ENCODE measurements at regions not wholly inside any gene's neighbourhood (a gene's known extent, or its start where the extent isn't known, plus 50 kb on each side); places are given as distances from the start of the nearest gene placed in this dataset.
"Not testable (repeated sequence)": the region's sequence is repeated elsewhere in the genome, so short reads cannot be mapped to it uniquely, and the experiment has no call there.

DNA sequence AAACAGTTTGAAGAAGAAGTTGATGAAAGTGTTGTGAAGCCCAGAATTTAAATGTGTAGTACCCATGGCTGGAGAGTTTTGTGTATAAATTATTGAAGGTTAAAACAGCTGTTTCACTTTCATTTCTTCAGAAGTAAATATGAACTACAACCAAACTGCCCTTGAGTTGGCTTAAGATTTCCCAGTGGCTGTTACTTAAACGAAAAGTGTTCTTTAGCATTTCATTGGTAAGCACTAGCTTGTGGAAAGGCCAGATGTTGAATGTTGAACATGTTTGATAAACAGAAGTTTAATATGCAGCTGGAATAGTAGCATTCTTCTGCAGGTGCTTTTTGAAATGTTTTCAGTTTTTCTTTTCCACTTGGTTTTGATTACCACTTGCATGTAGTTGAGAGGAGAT is 83.2 kb upstream of the TNRC6B start:
- no peak for DNase-seq (ENCODE audit: low spot score)

DNA sequence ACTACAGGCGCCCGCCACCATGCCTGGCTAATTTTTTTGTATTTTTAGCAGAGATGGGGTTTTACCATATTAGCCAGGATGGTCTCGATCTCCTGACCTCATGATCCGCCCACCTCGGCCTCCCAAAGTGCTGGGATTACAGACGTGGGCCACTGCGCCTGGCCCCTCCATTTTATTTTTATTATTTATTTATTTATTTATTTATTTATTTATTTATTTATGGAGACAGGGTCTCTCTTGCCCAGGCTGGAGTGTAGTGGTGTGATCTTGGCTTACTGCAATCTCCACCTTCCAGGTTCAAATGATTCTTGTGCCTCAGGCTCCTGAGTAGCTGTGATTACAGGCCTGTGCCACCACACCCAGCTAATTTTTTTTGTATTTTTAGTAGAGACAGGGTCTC is 77.8 kb upstream of the TNRC6B start:
- DNase-seq (ENCODE audit: low spot score): not testable (repeated sequence)

DNA sequence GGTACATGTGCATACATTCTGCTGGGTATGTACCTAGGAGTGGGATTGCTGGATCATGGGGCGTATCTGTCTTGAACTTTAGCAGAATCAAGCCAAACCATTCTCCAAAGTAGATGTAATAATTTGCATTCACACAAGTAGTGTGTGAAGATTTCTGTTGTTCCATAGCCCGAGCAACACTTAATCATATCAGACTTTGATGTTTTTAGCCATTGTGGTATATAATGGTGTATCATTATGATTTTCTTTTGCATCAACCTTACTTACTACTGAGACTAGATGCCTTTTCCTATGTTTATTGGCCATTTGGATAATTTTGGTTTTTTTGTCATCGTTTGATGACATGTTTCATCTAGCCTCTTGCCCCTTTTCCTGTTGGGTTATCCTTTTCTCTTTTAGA is 72.0 kb upstream of the TNRC6B start:
- no peak for DNase-seq (ENCODE audit: low spot score)

DNA sequence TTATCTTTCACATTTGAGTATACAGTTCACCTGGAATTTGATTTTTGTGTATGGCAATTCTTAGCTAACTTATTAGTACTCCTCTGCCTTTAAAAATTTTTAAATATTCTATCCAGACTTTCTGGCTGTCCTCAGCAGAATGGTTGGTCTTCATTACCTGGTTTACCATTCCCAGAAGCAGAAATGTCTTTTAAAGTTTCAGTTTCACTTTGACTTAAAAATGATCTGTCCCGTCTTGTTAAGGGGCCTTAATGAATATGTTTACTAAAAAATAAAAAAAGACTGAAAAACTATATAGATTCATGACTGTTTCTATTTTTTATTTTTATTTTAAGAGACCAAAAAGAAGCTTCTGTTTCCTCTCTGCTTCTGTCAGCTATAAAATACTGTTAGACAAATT is 70.5 kb upstream of the TNRC6B start:
- DNase-seq (ENCODE audit: low spot score): no peak

DNA sequence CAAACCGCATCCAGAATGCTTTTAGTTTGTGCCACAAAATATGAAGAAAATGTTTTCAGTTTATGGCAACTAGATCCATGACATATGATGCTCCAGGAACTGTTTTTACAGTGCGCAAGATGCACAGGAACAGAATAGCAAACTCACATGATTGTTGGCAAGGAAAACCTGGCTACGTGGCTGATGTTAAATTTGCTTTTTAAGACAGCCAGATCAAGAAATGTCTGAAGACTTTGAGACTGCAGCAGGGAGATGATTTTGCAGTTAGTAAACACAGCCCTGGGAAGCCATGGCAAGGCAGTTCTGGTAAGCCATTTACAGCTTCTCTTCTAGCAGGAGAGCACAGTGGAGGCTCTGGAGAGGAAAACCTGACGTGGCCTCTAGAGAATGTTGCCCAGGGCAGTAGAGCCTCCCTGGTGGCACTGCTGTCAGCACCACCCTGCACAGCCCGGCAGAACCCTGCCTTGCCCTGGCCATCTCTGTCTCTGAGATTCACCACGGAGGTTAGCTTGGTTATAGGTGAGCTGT is 69.8 kb upstream of the TNRC6B start:
- no peak for DNase-seq (ENCODE audit: low spot score)

DNA sequence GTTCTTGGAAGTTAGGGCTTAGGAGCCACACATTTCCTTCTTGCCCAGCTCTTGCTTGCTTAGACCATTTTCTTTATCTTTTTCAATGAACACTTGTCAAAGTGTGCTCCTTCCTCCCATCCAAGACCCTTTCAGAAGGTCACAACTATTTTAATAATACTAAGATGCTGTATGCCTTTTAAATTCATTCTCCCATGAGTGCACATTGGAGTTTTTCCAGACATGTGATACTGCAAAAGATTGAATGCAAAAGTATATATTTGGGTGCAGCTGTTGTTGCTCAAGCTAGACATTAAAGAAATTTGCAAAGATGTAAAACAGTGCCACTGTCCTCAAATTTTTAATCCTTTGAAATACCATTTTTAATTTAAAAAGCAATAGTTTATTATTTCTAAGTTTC is 69.3 kb upstream of the TNRC6B start:
- DNase-seq (ENCODE audit: low spot score): no peak

DNA sequence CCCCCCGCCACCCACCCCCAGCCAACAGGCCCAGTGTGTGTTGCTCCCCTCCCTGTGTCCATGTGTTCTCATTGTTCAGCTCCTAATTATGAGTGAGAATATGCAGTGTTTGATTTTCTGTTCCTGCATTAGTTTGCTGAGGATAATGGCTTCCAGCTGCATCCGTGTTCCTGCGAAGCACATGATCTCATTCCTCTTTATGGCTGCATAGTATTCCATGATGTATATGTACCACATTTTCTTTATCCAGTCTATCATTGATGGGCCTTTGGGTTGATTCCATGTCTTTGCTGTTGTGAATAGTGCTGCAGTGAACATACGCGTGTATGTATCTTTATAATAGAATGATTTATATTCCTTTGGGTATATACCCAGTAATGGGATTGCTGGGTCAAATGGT is 68.8 kb upstream of the TNRC6B start:
- DNase-seq (ENCODE audit: low spot score): not testable (repeated sequence)

DNA sequence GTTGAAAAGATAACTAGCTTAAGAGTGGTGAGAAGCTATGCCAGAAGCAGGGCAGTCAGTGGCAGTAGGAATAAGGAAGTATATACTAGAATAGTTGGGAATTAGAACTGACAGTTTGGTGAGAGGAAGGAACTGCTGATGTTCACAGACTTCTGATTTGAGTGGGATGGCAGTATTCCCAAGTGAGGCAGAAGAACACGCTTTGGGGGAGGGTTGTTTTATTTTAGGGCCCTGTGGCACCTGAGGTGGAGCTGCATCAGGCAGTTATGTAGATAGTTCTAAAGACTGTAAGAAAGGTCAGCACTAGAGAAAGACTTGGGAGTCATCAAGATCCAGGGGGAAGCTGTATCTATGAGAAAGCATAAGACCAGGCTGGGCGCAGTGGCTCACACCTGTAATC is 66.3 kb upstream of the TNRC6B start:
- no peak for DNase-seq (ENCODE audit: low spot score)

DNA sequence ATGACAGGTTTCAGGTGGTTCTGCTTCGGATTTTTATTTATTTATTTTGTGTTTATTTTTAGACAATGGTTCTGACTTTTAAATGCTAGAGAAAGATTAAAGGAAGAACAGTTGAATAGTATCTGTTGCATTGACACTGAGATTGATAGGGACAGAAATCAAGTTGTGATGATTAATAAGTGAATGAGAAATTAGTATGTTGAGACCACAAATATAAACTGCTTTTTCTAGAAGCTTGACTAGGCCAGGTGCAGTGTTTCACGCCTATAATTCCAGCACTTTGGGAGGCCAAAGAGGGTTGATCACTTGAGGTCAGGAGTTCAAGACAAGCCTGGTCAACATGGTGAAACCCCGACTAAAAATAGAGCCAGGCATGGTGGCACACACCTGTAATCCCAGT is 65.1 kb upstream of the TNRC6B start:
- DNase-seq (ENCODE audit: low spot score): no peak

DNA sequence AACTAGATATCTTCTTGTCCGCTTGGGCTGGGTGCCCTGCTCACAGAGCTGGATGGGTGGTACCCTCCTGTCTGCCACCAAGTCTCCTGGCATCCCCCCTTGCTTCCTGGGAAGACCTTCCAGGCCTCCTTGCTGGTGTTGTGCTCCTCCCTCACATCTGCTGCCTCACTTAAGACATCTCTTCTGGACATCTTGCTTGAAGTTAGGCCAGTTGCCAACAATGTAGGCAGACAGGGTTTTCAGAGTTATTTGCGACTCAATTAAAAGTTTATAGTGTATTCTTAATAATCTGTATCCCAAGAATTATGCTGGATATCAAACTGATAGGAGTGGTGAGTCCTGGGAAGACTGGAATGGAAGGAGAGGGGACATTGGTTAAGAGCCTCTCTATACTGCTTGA is 64.0 kb upstream of the TNRC6B start:
- no peak for DNase-seq (ENCODE audit: low spot score)

DNA sequence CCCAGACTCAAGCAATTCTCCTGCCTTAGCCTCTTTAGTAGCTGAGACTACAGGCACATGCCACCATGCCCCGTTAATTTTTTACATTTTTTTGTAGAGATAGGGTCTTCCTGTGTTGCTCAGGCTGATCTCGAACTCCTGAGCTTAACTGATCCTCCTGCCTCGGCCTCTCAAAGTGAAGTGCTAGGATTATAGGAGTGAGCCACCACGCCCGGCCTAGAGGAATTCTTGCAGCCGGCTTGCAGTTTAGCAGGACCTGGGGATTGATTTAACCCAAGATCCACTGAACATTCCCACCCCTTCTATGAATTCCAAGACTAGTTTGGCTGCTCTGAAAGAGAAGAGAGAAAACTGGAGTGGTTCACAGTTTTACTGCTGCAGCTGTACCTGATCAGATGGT is 63.3 kb upstream of the TNRC6B start:
- no peak for DNase-seq (ENCODE audit: low spot score)

DNA sequence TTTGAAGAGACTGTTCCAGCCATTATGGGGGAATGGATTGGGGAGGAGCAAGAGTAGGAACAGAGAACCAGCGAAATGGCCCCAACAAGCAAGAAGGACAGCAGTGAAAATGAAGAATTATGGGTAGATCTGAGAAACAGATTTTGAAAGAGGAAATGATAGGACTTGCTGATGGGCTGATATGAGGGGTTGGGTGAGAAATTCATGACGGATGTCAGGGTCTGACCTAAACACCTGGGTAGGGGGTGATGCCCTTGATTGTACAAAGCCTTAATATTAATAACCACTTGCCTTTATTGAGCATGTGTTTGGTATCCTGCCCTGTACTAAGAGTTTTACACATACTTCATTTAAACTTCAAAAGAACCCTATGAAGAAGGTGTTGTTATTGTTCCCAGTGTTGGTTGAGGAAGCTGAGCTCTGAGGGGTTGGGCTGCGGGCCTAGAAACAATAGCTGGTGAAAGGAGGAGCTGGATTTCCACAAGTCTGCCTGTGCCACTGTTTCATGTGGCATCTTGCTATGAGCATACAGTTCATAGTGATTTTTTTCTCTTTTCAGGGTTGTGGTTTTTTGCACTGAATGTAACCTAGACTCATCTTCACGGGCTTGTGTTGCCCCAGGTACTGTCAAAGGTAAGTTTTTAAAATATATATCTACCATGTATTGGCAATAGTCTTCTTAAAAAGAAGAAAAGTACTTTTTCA is 61.1 kb upstream of the TNRC6B start:
- DNase-seq (ENCODE audit: low spot score): no peak

DNA sequence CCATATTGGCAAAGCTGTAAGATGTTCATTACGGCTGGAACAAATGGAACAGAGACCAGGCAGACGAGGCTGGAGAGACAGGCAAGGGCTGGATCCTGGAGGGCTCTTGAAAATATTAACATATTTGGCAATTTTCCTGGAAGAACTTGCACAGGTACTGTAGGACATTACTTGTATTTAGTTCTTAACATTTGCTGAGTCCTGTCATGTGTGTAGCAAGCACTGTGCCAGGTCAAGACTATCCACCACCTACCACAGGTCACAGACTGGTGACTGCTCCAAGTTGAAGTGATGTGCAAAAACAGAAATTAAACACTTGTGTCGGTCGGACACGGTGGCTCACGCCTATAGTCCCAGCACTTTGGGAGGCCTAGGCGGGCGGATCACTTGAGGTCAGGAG is 58.7 kb upstream of the TNRC6B start:
- DNase-seq (ENCODE audit: low spot score): no peak

DNA sequence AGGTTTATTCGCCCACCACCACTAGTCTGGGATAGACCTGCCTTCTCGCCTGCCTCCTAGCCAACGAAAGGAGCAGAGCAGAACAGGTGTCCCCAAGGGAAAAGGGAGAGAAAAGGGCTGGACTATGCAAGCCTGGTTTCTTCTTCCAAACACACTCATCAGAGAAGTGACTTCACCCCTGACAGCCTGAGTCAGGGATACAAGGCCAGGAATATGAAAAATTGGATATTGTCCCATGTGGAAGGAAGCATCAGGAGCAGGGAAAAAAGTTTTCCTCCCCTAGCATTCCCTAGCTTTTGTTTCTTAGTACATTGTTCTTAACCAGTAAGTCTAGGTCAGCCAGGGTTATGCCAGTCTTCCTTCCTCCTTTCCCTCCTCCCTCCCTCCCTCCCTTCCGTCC is 56.9 kb upstream of the TNRC6B start:
- no peak for DNase-seq (ENCODE audit: low spot score)

DNA sequence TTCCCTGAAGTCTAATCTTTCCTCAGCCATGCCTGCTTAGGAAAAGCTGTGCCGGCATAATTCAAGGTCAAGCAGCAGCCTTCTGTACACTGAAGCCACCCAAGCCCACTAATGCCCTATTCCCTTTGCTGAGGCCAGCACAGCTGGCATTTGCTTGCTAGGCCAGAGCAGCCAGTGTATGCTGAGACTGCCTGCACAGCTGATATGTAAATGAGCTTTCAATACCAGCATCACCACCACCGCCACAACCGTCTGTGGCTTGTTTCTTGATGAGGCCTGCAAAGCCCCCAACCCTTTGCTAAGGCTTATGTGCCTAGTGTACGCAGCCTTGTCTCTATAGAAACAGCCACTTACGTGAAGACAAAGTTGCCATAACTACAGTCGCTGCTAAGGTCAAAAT is 56.3 kb upstream of the TNRC6B start:
- peak; percentile 50 for DNase-seq (ENCODE audit: low spot score)

DNA sequence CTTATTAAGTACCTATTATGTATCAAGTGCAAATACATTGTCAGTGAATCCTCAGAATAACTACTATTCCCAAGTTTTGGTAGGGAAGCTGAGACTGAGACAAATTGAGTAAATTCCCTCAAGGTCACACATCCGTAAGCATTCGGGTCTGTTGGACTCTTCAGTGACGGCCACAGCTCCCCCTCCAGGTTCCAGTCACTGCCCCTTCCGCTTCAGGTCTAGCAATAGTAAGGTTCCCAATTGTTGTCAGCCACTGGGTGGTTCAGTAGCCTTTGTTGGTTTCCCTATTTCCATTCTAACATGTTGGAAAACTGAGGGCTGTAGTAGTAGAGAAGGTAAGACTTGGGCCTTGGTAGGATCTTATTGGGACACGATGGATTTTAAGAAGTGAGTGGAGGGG is 54.9 kb upstream of the TNRC6B start:
- DNase-seq (ENCODE audit: low spot score): no peak

DNA sequence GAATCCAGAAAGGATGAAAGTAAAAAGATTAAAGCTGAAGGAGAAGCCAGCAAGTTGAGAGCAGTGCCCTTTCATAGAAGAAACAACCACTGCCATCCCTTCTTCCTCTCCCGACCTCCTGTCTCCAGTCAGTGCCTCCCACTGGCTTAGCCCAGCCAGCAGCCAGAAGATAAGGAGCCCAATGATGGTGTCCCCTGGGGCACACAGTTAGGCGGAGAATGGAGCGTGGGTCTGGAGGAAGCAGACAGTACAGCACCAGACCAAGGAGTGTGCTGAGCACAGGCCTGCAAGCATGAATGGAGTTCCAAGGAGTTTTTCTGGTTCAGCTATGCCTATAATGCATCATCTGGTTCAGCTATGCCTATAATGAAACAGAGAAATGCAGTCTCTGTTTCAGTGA is 54.3 kb upstream of the TNRC6B start:
- DNase-seq (ENCODE audit: low spot score): no peak
